HepG2 (cell line): ENCODE measurements at regions not wholly inside any gene's neighbourhood (a gene's known extent, or its start where the extent isn't known, plus 50 kb on each side); places are given as distances from the start of the nearest gene placed in this dataset.

Source experiments
- AHR ChIP-seq: IDR thresholded peaks from 2 replicates; pipeline ENCODE4 v1.6.1; 2018; ENCODE audit warnings: missing genetic modification reagents, missing compliant biosample characterization
- BRD4 ChIP-seq: sonication (generic); formaldehyde crosslinking; IDR thresholded peaks from 2 replicates; pipeline ENCODE4 v1.4.0; 2020; ENCODE audit warnings: missing genetic modification reagents
- CAMTA2 ChIP-seq: sonication (generic); formaldehyde crosslinking; IDR thresholded peaks from 2 replicates; pipeline ENCODE4 v1.4.0; 2020; ENCODE audit warnings: mild to moderate bottlenecking, missing genetic modification reagents, borderline replicate concordance
- CBX1 ChIP-seq: IDR thresholded peaks from one replicate; pipeline ENCODE4 v1.6.1; 2016; ENCODE audit warnings: antibody characterized with exemption, low read depth
- EHMT2 ChIP-seq: fragments of 200-600 bp; sonication (generic); IDR thresholded peaks from 2 replicates; pipeline ENCODE4 v1.7.0; 2017; ENCODE audit warnings: antibody characterized with exemption, low read depth, low read length, borderline replicate concordance
- ESRRA ChIP-seq: sonication (generic); formaldehyde crosslinking; IDR thresholded peaks from 2 replicates; pipeline ENCODE4 v1.5.1; 2020; ENCODE audit warnings: mild to moderate bottlenecking, low read depth, missing genetic modification reagents
- FOXO1 ChIP-seq: sonication (generic); formaldehyde crosslinking; IDR thresholded peaks from 2 replicates; pipeline ENCODE4 v1.4.0; 2020; ENCODE audit warnings: missing genetic modification reagents
- ISL2 ChIP-seq: sonication (generic); formaldehyde crosslinking; IDR thresholded peaks from 2 replicates; pipeline ENCODE4 v1.5.0; 2020; ENCODE audit warnings: missing genetic modification reagents
- KDM1A ChIP-seq: IDR thresholded peaks from 2 replicates; pipeline ENCODE4 v1.6.1; 2016; ENCODE audit warnings: missing compliant biosample characterization
- MTF2 ChIP-seq: sonication (generic); formaldehyde crosslinking; IDR thresholded peaks from 2 replicates; pipeline ENCODE4 v1.5.0; 2020; ENCODE audit warnings: missing genetic modification reagents, borderline replicate concordance
- RAD51 ChIP-seq: fragments of 450-650 bp; IDR thresholded peaks from 2 replicates; pipeline ENCODE4 v1.6.1; 2016; ENCODE audit warnings: borderline replicate concordance
- U2AF1 ChIP-seq: fragments of 200-400 bp; formaldehyde crosslinking; optimal IDR thresholded peaks from 2 replicates; pipeline ENCODE3; 2017; ENCODE audit warnings: mild to moderate bottlenecking, low read depth, low read length
- ZEB1 ChIP-seq: IDR thresholded peaks from 2 replicates; pipeline ENCODE4 v1.6.1; 2012; ENCODE audit warnings: mild to moderate bottlenecking, low read depth, inconsistent platforms; ENCODE audit not compliant: insufficient replicate concordance
- ZNF468 ChIP-seq: sonication (generic); formaldehyde crosslinking; IDR thresholded peaks from 2 replicates; pipeline ENCODE4 v1.8.0; 2022; ENCODE audit warnings: mild to moderate bottlenecking, moderate library complexity, missing genetic modification reagents
- ZNF563 ChIP-seq: sonication (generic); formaldehyde crosslinking; IDR thresholded peaks from 2 replicates; pipeline ENCODE4 v1.8.0; 2022; ENCODE audit warnings: mild to moderate bottlenecking, moderate library complexity, missing genetic modification reagents
- ZNF703 ChIP-seq: sonication (generic); formaldehyde crosslinking; IDR thresholded peaks from 2 replicates; pipeline ENCODE4 v1.5.1; 2020; ENCODE audit warnings: missing genetic modification reagents, mild to moderate bottlenecking, moderate library complexity, borderline replicate concordance
- ZNF737 ChIP-seq: sonication (generic); formaldehyde crosslinking; IDR thresholded peaks from 2 replicates; pipeline ENCODE4 v1.5.0; 2020; ENCODE audit warnings: missing genetic modification reagents, mild to moderate bottlenecking, borderline replicate concordance
- ZNF790 ChIP-seq: sonication (generic); formaldehyde crosslinking; IDR thresholded peaks from 2 replicates; pipeline ENCODE4 v1.8.0; 2022; ENCODE audit warnings: missing genetic modification reagents, mild to moderate bottlenecking, borderline replicate concordance
- TF ChIP-seq, protein P1 (sequence below): sonication (generic); formaldehyde crosslinking; IDR thresholded peaks from 2 replicates; pipeline ENCODE4 v1.4.0; 2020; ENCODE audit warnings: missing genetic modification reagents
- TF ChIP-seq, protein P2 (sequence below): sonication (generic); formaldehyde crosslinking; IDR thresholded peaks from 2 replicates; pipeline ENCODE4 v1.5.1; 2020; ENCODE audit warnings: mild to moderate bottlenecking, missing genetic modification reagents
- TF ChIP-seq, protein P3 (sequence below): sonication (generic); formaldehyde crosslinking; IDR thresholded peaks from 2 replicates; pipeline ENCODE4 v1.5.1; 2020; ENCODE audit warnings: missing genetic modification reagents, mild to moderate bottlenecking, borderline replicate concordance

DNA sequence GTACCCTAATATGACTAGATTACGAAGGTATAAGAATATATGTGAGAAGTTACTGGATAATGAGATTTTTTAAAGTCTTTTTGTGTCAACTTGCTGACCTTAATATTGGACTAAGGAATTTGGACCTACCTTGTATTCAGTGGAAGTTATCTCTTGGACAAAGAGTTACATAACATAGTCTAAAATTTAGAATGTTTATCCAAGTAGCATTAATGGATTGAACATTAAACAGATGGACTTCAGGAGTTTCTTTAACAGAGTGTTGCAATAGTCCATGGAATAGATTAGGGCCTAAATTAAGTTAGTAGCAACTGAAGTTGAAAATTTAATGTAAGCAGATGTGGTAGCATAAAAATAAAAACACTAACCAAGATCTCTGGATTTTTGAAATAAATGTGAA is 266.4 kb downstream of the PYDC2 start (continued):
- TF ChIP-seq ZNF703 (CRISPR knock-in tag) = no peak
- TF ChIP-seq U2AF1 = no peak
- TF ChIP-seq CBX1 = no peak
- TF ChIP-seq AHR (CRISPR knock-in tag) = no peak
- TF ChIP-seq, protein P1, sequence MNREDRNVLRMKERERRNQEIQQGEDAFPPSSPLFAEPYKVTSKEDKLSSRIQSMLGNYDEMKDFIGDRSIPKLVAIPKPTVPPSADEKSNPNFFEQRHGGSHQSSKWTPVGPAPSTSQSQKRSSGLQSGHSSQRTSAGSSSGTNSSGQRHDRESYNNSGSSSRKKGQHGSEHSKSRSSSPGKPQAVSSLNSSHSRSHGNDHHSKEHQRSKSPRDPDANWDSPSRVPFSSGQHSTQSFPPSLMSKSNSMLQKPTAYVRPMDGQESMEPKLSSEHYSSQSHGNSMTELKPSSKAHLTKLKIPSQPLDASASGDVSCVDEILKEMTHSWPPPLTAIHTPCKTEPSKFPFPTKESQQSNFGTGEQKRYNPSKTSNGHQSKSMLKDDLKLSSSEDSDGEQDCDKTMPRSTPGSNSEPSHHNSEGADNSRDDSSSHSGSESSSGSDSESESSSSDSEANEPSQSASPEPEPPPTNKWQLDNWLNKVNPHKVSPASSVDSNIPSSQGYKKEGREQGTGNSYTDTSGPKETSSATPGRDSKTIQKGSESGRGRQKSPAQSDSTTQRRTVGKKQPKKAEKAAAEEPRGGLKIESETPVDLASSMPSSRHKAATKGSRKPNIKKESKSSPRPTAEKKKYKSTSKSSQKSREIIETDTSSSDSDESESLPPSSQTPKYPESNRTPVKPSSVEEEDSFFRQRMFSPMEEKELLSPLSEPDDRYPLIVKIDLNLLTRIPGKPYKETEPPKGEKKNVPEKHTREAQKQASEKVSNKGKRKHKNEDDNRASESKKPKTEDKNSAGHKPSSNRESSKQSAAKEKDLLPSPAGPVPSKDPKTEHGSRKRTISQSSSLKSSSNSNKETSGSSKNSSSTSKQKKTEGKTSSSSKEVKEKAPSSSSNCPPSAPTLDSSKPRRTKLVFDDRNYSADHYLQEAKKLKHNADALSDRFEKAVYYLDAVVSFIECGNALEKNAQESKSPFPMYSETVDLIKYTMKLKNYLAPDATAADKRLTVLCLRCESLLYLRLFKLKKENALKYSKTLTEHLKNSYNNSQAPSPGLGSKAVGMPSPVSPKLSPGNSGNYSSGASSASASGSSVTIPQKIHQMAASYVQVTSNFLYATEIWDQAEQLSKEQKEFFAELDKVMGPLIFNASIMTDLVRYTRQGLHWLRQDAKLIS = no peak
- no peak for TF ChIP-seq ESRRA (CRISPR knock-in tag)
- TF ChIP-seq, protein P2, sequence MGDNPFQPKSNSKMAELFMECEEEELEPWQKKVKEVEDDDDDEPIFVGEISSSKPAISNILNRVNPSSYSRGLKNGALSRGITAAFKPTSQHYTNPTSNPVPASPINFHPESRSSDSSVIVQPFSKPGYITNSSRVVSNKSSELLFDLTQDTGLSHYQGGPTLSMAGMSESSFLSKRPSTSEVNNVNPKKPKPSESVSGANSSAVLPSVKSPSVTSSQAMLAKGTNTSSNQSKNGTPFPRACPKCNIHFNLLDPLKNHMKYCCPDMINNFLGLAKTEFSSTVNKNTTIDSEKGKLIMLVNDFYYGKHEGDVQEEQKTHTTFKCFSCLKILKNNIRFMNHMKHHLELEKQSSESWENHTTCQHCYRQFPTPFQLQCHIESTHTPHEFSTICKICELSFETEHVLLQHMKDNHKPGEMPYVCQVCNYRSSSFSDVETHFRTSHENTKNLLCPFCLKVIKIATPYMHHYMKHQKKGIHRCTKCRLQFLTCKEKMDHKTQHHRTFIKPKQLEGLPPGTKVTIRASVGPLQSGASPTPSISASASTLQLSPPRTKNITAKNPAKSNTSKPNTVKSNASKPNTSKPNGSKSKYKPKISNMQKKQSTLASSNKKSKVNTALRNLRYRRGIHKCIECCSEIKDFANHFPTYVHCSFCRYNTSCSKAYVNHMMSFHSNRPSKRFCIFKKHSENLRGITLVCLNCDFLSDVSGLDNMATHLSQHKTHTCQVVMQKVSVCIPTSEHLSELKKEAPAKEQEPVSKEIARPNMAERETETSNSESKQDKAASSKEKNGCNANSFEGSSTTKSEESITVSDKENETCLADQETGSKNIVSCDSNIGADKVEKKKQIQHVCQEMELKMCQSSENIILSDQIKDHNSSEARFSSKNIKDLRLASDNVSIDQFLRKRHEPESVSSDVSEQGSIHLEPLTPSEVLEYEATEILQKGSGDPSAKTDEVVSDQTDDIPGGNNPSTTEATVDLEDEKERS (CRISPR knock-in tag) = no peak
- peak; percentile 81 for TF ChIP-seq ISL2 (CRISPR knock-in tag)
- TF ChIP-seq ZNF468 (CRISPR knock-in tag) = no peak
- TF ChIP-seq EHMT2 = 0 out of 2 replicates have a peak, but pooled peaks have one; percentile 57
- no peak for TF ChIP-seq ZNF790 (CRISPR knock-in tag)
- no peak for TF ChIP-seq RAD51
- TF ChIP-seq ZEB1 = no peak
- TF ChIP-seq CAMTA2 = no peak
- no peak for TF ChIP-seq BRD4 (CRISPR knock-in tag)
- TF ChIP-seq, protein P3, sequence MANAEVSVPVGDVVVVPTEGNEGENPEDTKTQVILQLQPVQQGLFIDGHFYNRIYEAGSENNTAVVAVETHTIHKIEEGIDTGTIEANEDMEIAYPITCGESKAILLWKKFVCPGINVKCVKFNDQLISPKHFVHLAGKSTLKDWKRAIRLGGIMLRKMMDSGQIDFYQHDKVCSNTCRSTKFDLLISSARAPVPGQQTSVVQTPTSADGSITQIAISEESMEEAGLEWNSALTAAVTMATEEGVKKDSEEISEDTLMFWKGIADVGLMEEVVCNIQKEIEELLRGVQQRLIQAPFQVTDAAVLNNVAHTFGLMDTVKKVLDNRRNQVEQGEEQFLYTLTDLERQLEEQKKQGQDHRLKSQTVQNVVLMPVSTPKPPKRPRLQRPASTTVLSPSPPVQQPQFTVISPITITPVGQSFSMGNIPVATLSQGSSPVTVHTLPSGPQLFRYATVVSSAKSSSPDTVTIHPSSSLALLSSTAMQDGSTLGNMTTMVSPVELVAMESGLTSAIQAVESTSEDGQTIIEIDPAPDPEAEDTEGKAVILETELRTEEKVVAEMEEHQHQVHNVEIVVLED = no peak
- TF ChIP-seq KDM1A (CRISPR knock-in tag) = no peak
- TF ChIP-seq ZNF737 (CRISPR knock-in tag) = no peak
- no peak for TF ChIP-seq MTF2 (CRISPR knock-in tag)
- no peak for TF ChIP-seq ZNF563 (CRISPR knock-in tag)
- no peak; the same call in 1 of the 2 replicates for TF ChIP-seq FOXO1 (CRISPR knock-in tag)
